Effector memory CD8-positive, alpha-beta T cell (primary cell): ENCODE measurements at regions not wholly inside any gene's neighbourhood (a gene's known extent, or its start where the extent isn't known, plus 50 kb on each side); places are given as distances from the start of the nearest gene placed in this dataset.
A peak's percentile ranks its signal among the peaks of the same experiment; 100 is the strongest.

Source experiments
- ATAC-seq: fragments of 150-1000 bp; cut with Tn5 transposase; replicated peaks from 2 replicates; pipeline ENCODE4 v1.10.0; 2021; ENCODE audit warnings: mild to moderate bottlenecking, moderate library complexity
- DNase-seq, 3 experiments: peaks; one replicate each; pipeline ENCODE4 v3.0.0; 2021
- H3K27ac Mint-ChIP-seq, 2 donors: one replicate each; pipeline ENCODE4 v1.8.0; 2022; ENCODE audit warnings: mild to moderate bottlenecking in 2 of 2, mixed read lengths in 2 of 2, moderate library complexity in 2 of 2
- H3K27me3 Mint-ChIP-seq, 2 donors: one replicate each; pipeline ENCODE4 v1.8.0; 2022; ENCODE audit warnings: mixed read lengths in 2 of 2
- H3K36me3 Mint-ChIP-seq: one replicate; pipeline ENCODE4 v1.8.0; 2022; ENCODE audit warnings: mild to moderate bottlenecking, moderate library complexity, mixed read lengths; ENCODE audit not compliant: insufficient read depth
- H3K4me1 Mint-ChIP-seq, 2 donors: one replicate each; pipeline ENCODE4 v1.8.0; 2022; ENCODE audit warnings: low read depth in 2 of 2, mixed read lengths in 2 of 2
- H3K4me3 Mint-ChIP-seq, 2 donors: one replicate each; pipeline ENCODE4 v1.8.0; 2022; ENCODE audit warnings: mild to moderate bottlenecking in 2 of 2, mixed read lengths in 2 of 2, moderate library complexity in 2 of 2
- H3K9me3 Mint-ChIP-seq, 2 donors: one replicate each; pipeline ENCODE4 v1.8.0; 2022; ENCODE audit warnings: mixed read lengths in 2 of 2

DNA sequence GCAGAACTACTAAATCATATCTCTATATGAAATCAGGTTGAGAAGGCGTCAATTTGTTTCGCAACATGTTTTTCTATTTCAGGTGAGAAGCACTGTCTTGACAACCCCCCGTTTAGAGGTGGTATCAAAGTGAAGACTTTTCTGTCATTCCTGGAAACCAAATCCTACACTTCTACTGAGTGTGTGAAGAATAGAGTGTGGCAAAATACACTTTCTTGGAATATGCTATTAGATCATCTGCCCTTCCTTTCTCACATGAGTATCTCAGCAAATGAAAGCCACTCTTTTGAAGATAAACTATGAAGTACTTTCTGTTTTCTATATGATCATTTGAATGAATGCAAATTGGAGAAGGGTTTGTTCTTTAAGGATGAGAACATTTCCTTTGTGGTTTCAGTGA lies 174.0 kb upstream of the FMR1 start:
- H3K4me3 Mint-ChIP-seq = no peak overlapping the region
- H3K27me3 Mint-ChIP-seq = no peaks in the 10 kb centered on the region
- H3K4me1 Mint-ChIP-seq = no peaks in the 10 kb centered on the region
- DNase-seq (no peak), ATAC-seq (no peak)
- no peaks in the 10 kb centered on the region for H3K36me3 Mint-ChIP-seq
- no peaks in the 10 kb centered on the region for H3K9me3 Mint-ChIP-seq
- H3K27ac Mint-ChIP-seq = no peak overlapping the region

GRCh38 chrX:147738265-147738664 lies 173.5 kb upstream of the FMR1 start:
- no peaks in the 10 kb centered on the region for H3K4me1 Mint-ChIP-seq
- H3K4me3 Mint-ChIP-seq = no peak overlapping the region
- ATAC-seq (peak; percentile 56), DNase-seq (no peak)
- no peaks in the 10 kb centered on the region for H3K27me3 Mint-ChIP-seq
- no peaks in the 10 kb centered on the region for H3K9me3 Mint-ChIP-seq
- H3K27ac Mint-ChIP-seq = no peak overlapping the region
- no peaks in the 10 kb centered on the region for H3K36me3 Mint-ChIP-seq

GRCh38 chrX:147739196-147739595 lies 172.5 kb upstream of the FMR1 start:
- Mint-ChIP-seq H3K9me3 (no peaks in the 10 kb centered on the region), H3K4me3 (no peak overlapping the region), H3K27me3 (no peaks in the 10 kb centered on the region), H3K27ac (no peak overlapping the region), H3K4me1 (no peaks in the 10 kb centered on the region), H3K36me3 (no peaks in the 10 kb centered on the region)
- ATAC-seq = no peak
- no peak for DNase-seq

GRCh38 chrX:147741776-147742175 lies 169.9 kb upstream of the FMR1 start:
- H3K4me1 Mint-ChIP-seq = no peaks in the 10 kb centered on the region
- no peaks in the 10 kb centered on the region for H3K9me3 Mint-ChIP-seq
- no peaks in the 10 kb centered on the region for H3K36me3 Mint-ChIP-seq
- DNase-seq (no peak), ATAC-seq (no peak)
- no peak overlapping the region for H3K4me3 Mint-ChIP-seq
- no peak overlapping the region for H3K27ac Mint-ChIP-seq
- peaks cover 0 to 12% of the 10 kb centered on the region in 2 donors for H3K27me3 Mint-ChIP-seq

DNA sequence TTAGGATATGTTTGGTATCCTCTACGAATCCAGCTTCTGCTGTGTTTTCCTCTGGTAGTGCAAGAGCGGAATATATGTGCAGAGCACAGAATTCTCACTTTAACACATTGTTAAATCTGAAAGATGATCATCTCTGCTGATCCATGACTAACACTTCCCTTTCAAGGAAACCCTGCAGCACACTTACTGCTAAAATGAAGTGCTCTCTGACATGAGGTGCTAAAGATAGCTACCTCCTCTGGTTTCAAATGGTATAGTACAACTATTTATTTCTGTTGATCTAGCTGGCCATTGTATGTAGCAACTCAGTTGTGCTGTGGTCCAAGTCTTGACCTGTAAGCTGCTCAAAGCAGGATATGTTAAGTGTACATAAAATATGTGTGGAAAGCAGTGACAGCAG lies 162.4 kb upstream of the FMR1 start:
- Mint-ChIP-seq H3K4me3 (no peak overlapping the region), H3K27ac (no peak overlapping the region), H3K9me3 (no peaks in the 10 kb centered on the region), H3K27me3 (peaks cover 4 to 21% of the 10 kb centered on the region in 2 donors), H3K36me3 (no peaks in the 10 kb centered on the region), H3K4me1 (no peaks in the 10 kb centered on the region)
- DNase-seq (no peak), ATAC-seq (no peak)

DNA sequence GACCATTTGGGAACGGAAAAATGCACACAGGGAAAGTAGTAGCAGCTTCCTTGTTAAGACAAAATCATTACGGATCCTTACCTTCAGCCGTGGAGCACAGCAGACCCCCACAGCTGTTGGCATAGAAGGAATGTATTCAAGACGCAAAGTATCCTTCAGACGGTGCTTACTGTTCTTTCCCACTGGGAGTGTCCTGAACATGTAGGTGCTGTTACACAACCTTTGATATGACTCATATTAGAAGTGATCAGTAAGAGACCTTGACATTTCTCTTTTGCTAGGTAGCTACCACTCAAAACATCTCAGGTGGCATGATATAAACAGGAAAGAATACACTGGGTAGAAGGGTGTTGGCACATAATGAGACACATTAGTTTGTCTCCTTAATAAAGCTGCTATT lies 154.0 kb upstream of the FMR1 start:
- Mint-ChIP-seq H3K27ac (no peak overlapping the region), H3K9me3 (no peaks in the 10 kb centered on the region), H3K36me3 (peaks cover 8% of the 10 kb centered on the region), H3K4me3 (no peak overlapping the region), H3K4me1 (no peaks in the 10 kb centered on the region), H3K27me3 (peaks cover 6 to 8% of the 10 kb centered on the region in 2 donors)
- DNase-seq (no peak), ATAC-seq (no peak)

DNA sequence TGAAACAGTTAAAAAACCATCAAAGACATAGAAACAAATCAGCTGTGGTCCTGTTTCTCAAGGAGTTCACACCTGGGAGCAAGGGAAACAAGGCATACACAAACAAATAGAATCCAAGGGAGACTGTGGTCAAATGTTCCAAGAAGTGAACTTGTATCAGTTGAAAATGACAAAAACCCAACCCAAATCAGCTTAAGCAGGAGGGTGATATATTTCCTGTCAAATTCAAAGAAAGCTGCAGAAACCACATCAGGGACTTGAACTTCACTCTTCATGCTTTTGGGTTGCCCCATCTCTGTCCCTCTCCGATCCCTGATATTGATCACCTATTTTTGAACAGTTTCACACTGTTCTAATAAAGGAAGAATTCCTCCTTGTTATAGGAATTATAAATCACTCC lies 148.6 kb upstream of the FMR1 start:
- Mint-ChIP-seq H3K4me3 (no peak overlapping the region), H3K27ac (no peak overlapping the region), H3K4me1 (no peaks in the 10 kb centered on the region), H3K9me3 (no peaks in the 10 kb centered on the region), H3K36me3 (peaks cover 5% of the 10 kb centered on the region), H3K27me3 (no peaks in the 10 kb centered on the region)
- no peak for DNase-seq
- no peak for ATAC-seq

GRCh38 chrX:147764868-147765267 lies 146.9 kb upstream of the FMR1 start:
- Mint-ChIP-seq H3K27ac (no peak overlapping the region), H3K9me3 (no peaks in the 10 kb centered on the region), H3K4me1 (no peaks in the 10 kb centered on the region), H3K27me3 (no peaks in the 10 kb centered on the region), H3K36me3 (peaks cover 5% of the 10 kb centered on the region), H3K4me3 (no peak overlapping the region)
- ATAC-seq (no peak), DNase-seq (no peak)

DNA sequence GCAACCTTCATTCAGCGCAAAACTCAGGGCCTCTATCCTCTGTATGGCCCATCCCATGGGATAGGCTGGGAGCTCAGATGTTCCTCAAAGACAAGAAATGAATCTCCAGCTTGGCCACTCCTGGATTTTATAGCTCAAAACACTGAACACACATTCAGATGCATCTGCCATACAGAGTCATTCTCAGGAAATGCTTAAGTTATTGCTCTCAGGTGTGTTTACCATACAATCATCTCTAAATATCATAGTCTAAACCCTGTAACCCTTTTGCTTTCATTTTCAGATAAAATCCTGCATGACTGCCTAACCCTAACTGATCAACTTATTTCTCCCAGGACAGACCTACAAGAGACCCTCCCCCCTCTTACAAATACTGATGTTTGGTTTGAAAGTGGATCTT lies 140.9 kb upstream of the FMR1 start:
- ATAC-seq = no peak

DNA sequence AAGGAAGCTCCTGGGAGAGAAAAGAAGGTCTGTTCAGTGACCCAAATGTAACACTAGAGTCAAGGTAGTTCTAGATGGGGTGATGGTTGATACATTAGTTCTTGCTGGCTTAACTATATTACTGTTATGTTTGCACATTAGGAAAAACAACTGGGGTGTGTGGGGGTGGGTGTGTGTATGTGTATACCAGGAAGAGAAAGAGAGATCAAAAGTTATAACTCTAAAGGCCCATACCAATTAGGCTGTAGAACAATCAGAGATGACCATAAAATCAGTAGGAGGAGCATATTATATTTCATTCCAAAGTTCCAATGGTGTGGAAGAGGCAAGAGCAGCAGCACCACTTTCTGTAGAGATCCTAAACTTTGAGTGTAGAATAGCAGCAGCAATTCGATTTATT lies 134.7 kb upstream of the FMR1 start:
- ATAC-seq = no peak
- Mint-ChIP-seq H3K27me3 (peaks cover 0 to 16% of the 10 kb centered on the region in 2 donors), H3K4me1 (no peaks in the 10 kb centered on the region), H3K9me3 (no peaks in the 10 kb centered on the region), H3K4me3 (no peak overlapping the region), H3K27ac (no peak overlapping the region), H3K36me3 (no peaks in the 10 kb centered on the region)
- DNase-seq = no peak

More for the DNA sequence above, 140.9 kb upstream of the FMR1 start:
- Mint-ChIP-seq H3K27ac (no peak overlapping the region), H3K36me3 (no peaks in the 10 kb centered on the region), H3K4me1 (no peaks in the 10 kb centered on the region), H3K9me3 (no peaks in the 10 kb centered on the region), H3K27me3 (peaks cover 0 to 5% of the 10 kb centered on the region in 2 donors), H3K4me3 (no peak overlapping the region)
- DNase-seq = no peak

DNA sequence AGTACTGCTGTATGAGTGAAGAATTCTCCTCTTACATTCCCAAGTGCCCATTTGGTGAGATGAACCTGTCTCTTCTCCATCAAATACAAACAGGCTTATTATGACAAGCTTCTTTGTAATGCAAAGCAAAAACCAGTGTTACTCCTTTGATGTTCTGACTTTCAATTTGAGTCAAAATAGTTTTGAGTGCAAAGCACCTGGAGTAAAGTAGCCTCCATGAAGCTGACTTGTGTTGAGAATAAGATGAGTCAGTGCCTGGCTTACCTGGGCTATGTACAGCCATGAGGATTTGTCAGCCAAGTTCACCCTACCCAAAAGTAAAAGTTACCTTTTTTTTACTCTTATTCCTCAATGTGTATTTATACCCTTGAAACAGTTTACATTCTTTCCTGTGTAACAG lies 132.5 kb upstream of the FMR1 start:
- H3K4me3 Mint-ChIP-seq = no peak overlapping the region
- DNase-seq = no peak
- ATAC-seq = no peak
- H3K9me3 Mint-ChIP-seq = no peaks in the 10 kb centered on the region
- no peak overlapping the region for H3K27ac Mint-ChIP-seq
- H3K36me3 Mint-ChIP-seq = no peaks in the 10 kb centered on the region
- H3K27me3 Mint-ChIP-seq = peaks cover 0 to 10% of the 10 kb centered on the region in 2 donors
- H3K4me1 Mint-ChIP-seq = no peaks in the 10 kb centered on the region

GRCh38 chrX:147781844-147782243 lies 129.9 kb upstream of the FMR1 start:
- Mint-ChIP-seq H3K4me3 (no peak overlapping the region), H3K36me3 (no peaks in the 10 kb centered on the region), H3K27ac (no peak overlapping the region), H3K4me1 (no peaks in the 10 kb centered on the region), H3K9me3 (no peaks in the 10 kb centered on the region), H3K27me3 (peaks cover 0 to 2% of the 10 kb centered on the region in 2 donors)
- ATAC-seq (no peak), DNase-seq (no peak)

GRCh38 chrX:147788641-147789350 lies 122.9 kb upstream of the FMR1 start:
- ATAC-seq = no peak
- Mint-ChIP-seq H3K36me3 (no peaks in the 10 kb centered on the region), H3K9me3 (no peaks in the 10 kb centered on the region), H3K27me3 (no peaks in the 10 kb centered on the region), H3K4me3 (no peak overlapping the region), H3K27ac (no peak overlapping the region), H3K4me1 (no peaks in the 10 kb centered on the region)
- DNase-seq = no peak

GRCh38 chrX:147800663-147801062 lies 111.1 kb upstream of the FMR1 start:
- H3K36me3 Mint-ChIP-seq = no peaks in the 10 kb centered on the region
- ATAC-seq = no peak
- no peaks in the 10 kb centered on the region for H3K27me3 Mint-ChIP-seq
- H3K9me3 Mint-ChIP-seq = no peaks in the 10 kb centered on the region
- H3K4me1 Mint-ChIP-seq = no peaks in the 10 kb centered on the region
- no peak overlapping the region for H3K4me3 Mint-ChIP-seq
- DNase-seq = no peak
- H3K27ac Mint-ChIP-seq = no peak overlapping the region

- Mint-ChIP-seq H3K9me3 (no peaks in the 10 kb centered on the region), H3K4me1 (no peaks in the 10 kb centered on the region), H3K27ac (no peak overlapping the region), H3K36me3 (no peaks in the 10 kb centered on the region), H3K27me3 (no peaks in the 10 kb centered on the region), H3K4me3 (no peak overlapping the region)
- ATAC-seq (no peak), DNase-seq (peak in 1 of 3 experiments; percentile 0)
Observed at GRCh38 chrX:147803948-147804347, 107.8 kb upstream of the FMR1 start.
